PC-3 (cell line): ENCODE measurements at regions not wholly inside any gene's neighbourhood (a gene's known extent, or its start where the extent isn't known, plus 50 kb on each side); places are given as distances from the start of the nearest gene placed in this dataset.

Experiments
- EZH2 ChIP-seq: fragments of 300-600 bp; sonication (generic); IDR thresholded peaks from one replicate; pipeline ENCODE4 v1.6.1; 2017; ENCODE audit warnings: antibody characterized with exemption, mild to moderate bottlenecking, low read length; ENCODE audit not compliant: unreplicated experiment
- EZH2phosphoT487 ChIP-seq: fragments of 300-600 bp; sonication (generic); IDR thresholded peaks from 2 replicates; pipeline ENCODE4 v1.6.1; 2018; ENCODE audit warnings: mild to moderate bottlenecking, antibody characterized with exemption, low read length, borderline replicate concordance
- TF ChIP-seq, protein P1 (sequence below): fragments of 300-600 bp; sonication (generic); conservative IDR thresholded peaks from 2 replicates; pipeline ENCODE4 v1.5.1; 2017; ENCODE audit warnings: antibody characterized with exemption, low read depth, mild to moderate bottlenecking, low read length

DNA sequence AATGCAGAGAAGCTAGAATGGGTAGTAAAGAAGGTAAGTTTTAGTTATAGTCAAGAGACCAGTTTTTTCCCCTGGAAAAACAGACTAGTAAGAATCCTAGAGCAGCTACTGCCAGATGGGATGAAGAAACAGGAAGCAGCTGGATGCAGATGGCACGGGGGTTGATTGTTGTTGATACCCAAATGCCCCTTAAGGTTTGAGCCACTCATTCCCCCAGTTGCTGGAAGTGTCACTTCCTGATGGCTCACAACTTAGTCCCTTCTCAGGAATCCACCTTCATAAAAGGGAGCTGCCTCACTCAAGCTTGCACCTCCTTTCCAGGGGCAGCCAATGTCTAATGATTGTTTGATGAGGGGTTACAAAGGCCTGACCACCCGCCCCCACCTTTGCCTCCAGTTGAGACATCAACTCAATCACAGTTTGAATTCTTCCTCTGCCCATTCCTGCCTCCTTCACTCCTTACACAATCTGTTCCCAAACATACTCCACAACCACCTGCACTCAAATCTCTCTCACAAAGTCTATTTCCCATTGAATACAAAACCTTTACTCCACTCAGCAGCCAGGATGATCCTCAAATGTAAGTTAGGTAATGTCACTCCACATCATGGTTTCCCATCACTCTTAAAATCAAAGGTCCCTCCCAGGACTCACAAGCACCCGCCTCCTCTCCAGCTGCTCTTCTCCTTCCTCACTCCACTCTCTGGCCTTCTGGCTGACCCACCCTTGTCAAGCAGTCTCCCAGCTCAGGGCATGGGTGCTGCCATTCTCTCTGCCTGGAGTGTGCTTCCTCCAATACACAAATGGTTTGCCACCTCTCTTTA, 450.1 kb upstream of the THBS1 start:
- TF ChIP-seq, protein P1, sequence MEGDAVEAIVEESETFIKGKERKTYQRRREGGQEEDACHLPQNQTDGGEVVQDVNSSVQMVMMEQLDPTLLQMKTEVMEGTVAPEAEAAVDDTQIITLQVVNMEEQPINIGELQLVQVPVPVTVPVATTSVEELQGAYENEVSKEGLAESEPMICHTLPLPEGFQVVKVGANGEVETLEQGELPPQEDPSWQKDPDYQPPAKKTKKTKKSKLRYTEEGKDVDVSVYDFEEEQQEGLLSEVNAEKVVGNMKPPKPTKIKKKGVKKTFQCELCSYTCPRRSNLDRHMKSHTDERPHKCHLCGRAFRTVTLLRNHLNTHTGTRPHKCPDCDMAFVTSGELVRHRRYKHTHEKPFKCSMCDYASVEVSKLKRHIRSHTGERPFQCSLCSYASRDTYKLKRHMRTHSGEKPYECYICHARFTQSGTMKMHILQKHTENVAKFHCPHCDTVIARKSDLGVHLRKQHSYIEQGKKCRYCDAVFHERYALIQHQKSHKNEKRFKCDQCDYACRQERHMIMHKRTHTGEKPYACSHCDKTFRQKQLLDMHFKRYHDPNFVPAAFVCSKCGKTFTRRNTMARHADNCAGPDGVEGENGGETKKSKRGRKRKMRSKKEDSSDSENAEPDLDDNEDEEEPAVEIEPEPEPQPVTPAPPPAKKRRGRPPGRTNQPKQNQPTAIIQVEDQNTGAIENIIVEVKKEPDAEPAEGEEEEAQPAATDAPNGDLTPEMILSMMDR: no peak
- TF ChIP-seq EZH2phosphoT487: no peak
- no peak for TF ChIP-seq EZH2
